Lower leg skin (tissue), 3 donors: ENCODE measurements at regions not wholly inside any gene's neighbourhood (a gene's known extent, or its start where the extent isn't known, plus 50 kb on each side); places are given as distances from the start of the nearest gene placed in this dataset.

Experiments used
- POLR2A ChIP-seq, 2 donors: fragments of 450-650 bp; IDR thresholded peaks; one replicate each; pipeline ENCODE4 v1.6.1; 2016 to 2017; ENCODE audit warnings: antibody characterized with exemption in 2 of 2, mild to moderate bottlenecking in 1 of 2, moderate library complexity in 1 of 2
- TF ChIP-seq, protein P1 (sequence below), 3 donors: fragments of 450-650 bp; IDR thresholded peaks; one replicate each; pipeline ENCODE4 v1.5.1; 2016; ENCODE audit warnings: antibody characterized with exemption in 3 of 3, mild to moderate bottlenecking in 3 of 3, moderate library complexity in 2 of 3

DNA sequence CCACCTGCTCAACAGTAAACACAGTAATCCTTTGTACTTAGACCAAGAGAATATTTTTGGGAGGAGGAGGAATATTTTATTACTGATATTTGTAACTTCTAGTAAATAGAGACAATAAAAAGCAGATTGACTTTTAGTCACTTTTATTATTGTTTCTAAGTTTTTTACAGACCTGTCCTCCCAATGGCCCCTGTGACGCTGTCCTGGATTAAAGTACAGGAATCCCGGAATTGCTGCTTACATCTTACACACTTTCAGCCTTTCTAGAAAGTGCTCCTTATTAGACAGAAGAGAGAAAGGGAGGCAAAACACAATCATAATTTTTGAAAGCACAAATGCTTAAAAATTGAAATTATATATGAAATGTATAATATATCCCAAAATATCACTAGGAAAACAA, 86.4 kb upstream of the PRKG1 start:
- TF ChIP-seq, protein P1, sequence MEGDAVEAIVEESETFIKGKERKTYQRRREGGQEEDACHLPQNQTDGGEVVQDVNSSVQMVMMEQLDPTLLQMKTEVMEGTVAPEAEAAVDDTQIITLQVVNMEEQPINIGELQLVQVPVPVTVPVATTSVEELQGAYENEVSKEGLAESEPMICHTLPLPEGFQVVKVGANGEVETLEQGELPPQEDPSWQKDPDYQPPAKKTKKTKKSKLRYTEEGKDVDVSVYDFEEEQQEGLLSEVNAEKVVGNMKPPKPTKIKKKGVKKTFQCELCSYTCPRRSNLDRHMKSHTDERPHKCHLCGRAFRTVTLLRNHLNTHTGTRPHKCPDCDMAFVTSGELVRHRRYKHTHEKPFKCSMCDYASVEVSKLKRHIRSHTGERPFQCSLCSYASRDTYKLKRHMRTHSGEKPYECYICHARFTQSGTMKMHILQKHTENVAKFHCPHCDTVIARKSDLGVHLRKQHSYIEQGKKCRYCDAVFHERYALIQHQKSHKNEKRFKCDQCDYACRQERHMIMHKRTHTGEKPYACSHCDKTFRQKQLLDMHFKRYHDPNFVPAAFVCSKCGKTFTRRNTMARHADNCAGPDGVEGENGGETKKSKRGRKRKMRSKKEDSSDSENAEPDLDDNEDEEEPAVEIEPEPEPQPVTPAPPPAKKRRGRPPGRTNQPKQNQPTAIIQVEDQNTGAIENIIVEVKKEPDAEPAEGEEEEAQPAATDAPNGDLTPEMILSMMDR (IDR thresholded peaks at IDR 0.05) = no peak
- TF ChIP-seq POLR2A (IDR thresholded peaks at IDR 0.05) = no peak
